DND-41 (cell line): ENCODE measurements at regions not wholly inside any gene's neighbourhood (a gene's known extent, or its start where the extent isn't known, plus 50 kb on each side); places are given as distances from the start of the nearest gene placed in this dataset.

Experiments used
- ATAC-seq: fragments of 200-7000 bp; cut with Tn5 transposase; 3 replicates; pipeline ENCODE4 v1.9.1; 2021; ENCODE audit warnings: low read depth; ENCODE audit not compliant: insufficient read depth
- DNase-seq: peaks from one replicate; pipeline ENCODE4 v3.0.0-alpha.2; 2020
- H2AFZ ChIP-seq: 2 replicates; pipeline ENCODE4 v1.6.0; 2012; ENCODE audit warnings: low read depth, low read length
- H3K27ac ChIP-seq: 2 replicates; pipeline ENCODE4 v1.5.1; 2012; ENCODE audit warnings: low read length, inconsistent platforms
- H3K27me3 ChIP-seq: fragments of 200-600 bp; sonication (generic); 2 replicates; pipeline ENCODE4 v1.6.0; 2012; ENCODE audit warnings: low read length, mild to moderate bottlenecking, inconsistent platforms; ENCODE audit not compliant: insufficient read depth, poor library complexity
- H3K36me3 ChIP-seq: 2 replicates; pipeline ENCODE4 v1.5.1; 2012; ENCODE audit warnings: low read length, inconsistent platforms; ENCODE audit not compliant: insufficient read depth
- H3K4me1 ChIP-seq: 2 replicates; pipeline ENCODE4 v1.5.1; 2012; ENCODE audit warnings: mild to moderate bottlenecking, low read length; ENCODE audit not compliant: insufficient read depth
- H3K4me2 ChIP-seq: 2 replicates; pipeline ENCODE4 v1.6.0; 2012; ENCODE audit warnings: mild to moderate bottlenecking, moderate library complexity, low read length, inconsistent platforms; ENCODE audit not compliant: insufficient read depth
- H3K4me3 ChIP-seq, 2 experiments: fragments of 200-600 bp in 1 of 2; shearing (Covaris generic) in 1 of 2; 2 replicates each; pipeline ENCODE4 v1.5.1; 2012 to 2016; ENCODE audit warnings: inconsistent platforms in 2 of 2, low read length in 2 of 2, mild to moderate bottlenecking in 2 of 2, low read depth in 1 of 2, moderate library complexity in 1 of 2
- H3K79me2 ChIP-seq: 2 replicates; pipeline ENCODE4 v1.6.0; 2012; ENCODE audit warnings: low read length, inconsistent platforms; ENCODE audit not compliant: insufficient read depth
- H3K9ac ChIP-seq: 2 replicates; pipeline ENCODE4 v1.6.0; 2012; ENCODE audit warnings: low read depth, mild to moderate bottlenecking, inconsistent platforms, low read length, moderate library complexity
- H3K9me3 ChIP-seq: 2 replicates; pipeline ENCODE4 v1.5.1; 2012; ENCODE audit warnings: low read length, moderate library complexity, mild to moderate bottlenecking, inconsistent platforms; ENCODE audit not compliant: insufficient read depth, severe bottlenecking
- H4K20me1 ChIP-seq: 2 replicates; pipeline ENCODE4 v1.6.0; 2012; ENCODE audit warnings: low read length; ENCODE audit not compliant: insufficient read depth
- EZH2 ChIP-seq: IDR thresholded peaks from 3 replicates; pipeline ENCODE4 v1.6.1; 2012; ENCODE audit warnings: borderline replicate concordance, low read depth, mild to moderate bottlenecking, moderate library complexity, low read length, inconsistent platforms; ENCODE audit not compliant: severe bottlenecking
- TF ChIP-seq, protein P1 (sequence below): IDR thresholded peaks from 2 replicates; pipeline ENCODE4 v1.5.1; 2012; ENCODE audit warnings: borderline replicate concordance, low read length, moderate library complexity, mild to moderate bottlenecking; ENCODE audit not compliant: poor library complexity, severe bottlenecking; ENCODE audit errors: extremely low read depth

DNA sequence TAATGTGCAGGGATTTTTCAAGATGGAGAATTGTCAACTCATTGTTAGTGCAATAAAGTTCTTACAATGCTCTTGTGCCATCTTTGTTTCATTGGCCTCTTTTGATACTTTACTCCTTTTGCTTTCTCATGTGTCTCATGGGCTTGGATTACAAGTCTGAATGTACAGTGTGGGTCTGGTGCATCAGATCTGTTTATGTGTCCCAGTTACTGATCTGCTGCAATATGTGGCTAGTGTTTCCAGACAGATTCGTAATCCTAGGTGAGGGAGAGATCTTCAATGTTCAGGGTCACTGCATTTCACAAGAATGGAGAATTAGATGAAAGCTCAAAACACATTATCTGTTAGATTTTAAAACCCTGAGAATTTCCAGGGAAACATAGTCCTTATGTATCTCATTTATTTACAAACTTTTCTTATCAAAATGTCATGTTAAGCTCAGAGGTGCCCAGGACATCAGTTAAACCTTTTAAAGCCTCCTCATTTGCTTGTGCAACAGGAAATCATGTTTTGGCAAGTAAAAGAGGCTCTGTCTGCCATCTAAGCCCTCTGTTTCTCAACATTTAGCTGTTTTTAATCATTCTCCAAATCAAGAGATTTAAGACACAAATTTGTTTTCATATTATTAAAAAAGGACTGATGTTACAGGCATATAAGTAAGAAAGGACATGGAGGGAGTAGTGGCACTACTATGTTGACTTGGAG is 108.1 kb downstream of the NUP35 start:
- Histone ChIP-seq H3K9ac (no peak overlapping the region), H3K27ac (no peak overlapping the region), H2AFZ (no peak overlapping the region), H3K36me3 (no peaks in the 10 kb centered on the region), H3K79me2 (no peaks in the 10 kb centered on the region), H3K9me3 (no peaks in the 10 kb centered on the region), H3K4me3 (no peak overlapping the region), H3K27me3 (no peaks in the 10 kb centered on the region), H3K4me2 (no peak overlapping the region), H3K4me1 (no peaks in the 10 kb centered on the region), H4K20me1 (no peaks in the 10 kb centered on the region)
- TF ChIP-seq, protein P1, sequence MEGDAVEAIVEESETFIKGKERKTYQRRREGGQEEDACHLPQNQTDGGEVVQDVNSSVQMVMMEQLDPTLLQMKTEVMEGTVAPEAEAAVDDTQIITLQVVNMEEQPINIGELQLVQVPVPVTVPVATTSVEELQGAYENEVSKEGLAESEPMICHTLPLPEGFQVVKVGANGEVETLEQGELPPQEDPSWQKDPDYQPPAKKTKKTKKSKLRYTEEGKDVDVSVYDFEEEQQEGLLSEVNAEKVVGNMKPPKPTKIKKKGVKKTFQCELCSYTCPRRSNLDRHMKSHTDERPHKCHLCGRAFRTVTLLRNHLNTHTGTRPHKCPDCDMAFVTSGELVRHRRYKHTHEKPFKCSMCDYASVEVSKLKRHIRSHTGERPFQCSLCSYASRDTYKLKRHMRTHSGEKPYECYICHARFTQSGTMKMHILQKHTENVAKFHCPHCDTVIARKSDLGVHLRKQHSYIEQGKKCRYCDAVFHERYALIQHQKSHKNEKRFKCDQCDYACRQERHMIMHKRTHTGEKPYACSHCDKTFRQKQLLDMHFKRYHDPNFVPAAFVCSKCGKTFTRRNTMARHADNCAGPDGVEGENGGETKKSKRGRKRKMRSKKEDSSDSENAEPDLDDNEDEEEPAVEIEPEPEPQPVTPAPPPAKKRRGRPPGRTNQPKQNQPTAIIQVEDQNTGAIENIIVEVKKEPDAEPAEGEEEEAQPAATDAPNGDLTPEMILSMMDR: no peak
- no peak for TF ChIP-seq EZH2
- ATAC-seq (no peak), DNase-seq (no peak)

DNA sequence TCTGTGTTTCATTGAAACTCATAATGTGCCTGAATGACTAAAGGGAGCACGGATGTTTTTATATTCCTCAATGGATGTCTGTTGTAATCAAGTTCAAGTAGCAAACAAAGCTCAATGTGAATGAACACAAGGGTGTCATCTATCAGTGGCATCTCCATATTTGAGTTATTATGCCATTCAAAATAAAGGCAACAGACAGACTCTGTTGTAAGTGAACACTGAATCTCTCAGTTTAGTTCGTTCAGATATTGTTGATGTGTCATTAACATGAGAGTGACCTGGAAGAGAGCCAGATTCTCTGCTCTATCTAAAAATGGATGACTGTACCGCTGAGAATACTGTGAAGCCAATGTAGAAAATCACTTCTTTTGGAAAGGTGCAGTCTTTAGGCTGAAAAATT is 118.7 kb downstream of the NUP35 start:
- no peaks in the 10 kb centered on the region for H3K9me3 ChIP-seq
- H3K9ac ChIP-seq: no peak overlapping the region
- no peak overlapping the region for H3K4me2 ChIP-seq
- no peaks in the 10 kb centered on the region for H3K36me3 ChIP-seq
- no peaks in the 10 kb centered on the region for H3K27me3 ChIP-seq
- H2AFZ ChIP-seq: no peak overlapping the region
- H4K20me1 ChIP-seq: no peaks in the 10 kb centered on the region
- H3K4me3 ChIP-seq: no peak overlapping the region
- TF ChIP-seq, protein P1: no peak
- TF ChIP-seq EZH2: no peak
- no peak overlapping the region for H3K27ac ChIP-seq
- no peaks in the 10 kb centered on the region for H3K4me1 ChIP-seq
- no peaks in the 10 kb centered on the region for H3K79me2 ChIP-seq
- DNase-seq: no peak
- no peak for ATAC-seq

DNA sequence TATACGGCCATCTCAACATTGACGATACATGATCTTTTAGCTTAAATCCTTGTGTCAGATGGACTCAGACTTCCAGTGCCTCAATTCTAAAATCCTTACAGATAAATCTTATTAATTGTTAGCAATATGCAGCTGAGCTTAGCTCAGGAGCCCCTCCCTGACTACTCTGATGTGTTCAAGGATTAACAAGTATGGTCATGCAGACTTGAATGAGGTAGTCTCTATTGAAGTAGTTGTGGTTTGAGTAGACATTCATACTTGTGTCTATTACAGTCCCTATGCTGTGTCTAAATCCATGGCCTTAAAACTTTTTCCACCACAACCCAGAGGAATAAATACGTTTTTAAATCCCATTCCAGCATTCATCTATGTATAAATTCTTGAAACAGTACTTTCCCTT is 119.5 kb downstream of the NUP35 start:
- no peak for TF ChIP-seq EZH2
- TF ChIP-seq, protein P1: no peak
- H3K9ac ChIP-seq: no peak overlapping the region
- H2AFZ ChIP-seq: no peak overlapping the region
- no peaks in the 10 kb centered on the region for H4K20me1 ChIP-seq
- no peaks in the 10 kb centered on the region for H3K4me1 ChIP-seq
- DNase-seq: no peak
- ATAC-seq: no peak
- no peak overlapping the region for H3K27ac ChIP-seq
- H3K4me3 ChIP-seq: no peak overlapping the region
- H3K9me3 ChIP-seq: no peaks in the 10 kb centered on the region
- H3K79me2 ChIP-seq: no peaks in the 10 kb centered on the region
- no peaks in the 10 kb centered on the region for H3K36me3 ChIP-seq
- no peak overlapping the region for H3K4me2 ChIP-seq
- no peaks in the 10 kb centered on the region for H3K27me3 ChIP-seq
